ENCODE measurements at regions not wholly inside any gene's neighbourhood (a gene's known extent, or its start where the extent isn't known, plus 50 kb on each side); places are given as distances from the start of the nearest gene placed in this dataset.

- TF ChIP-seq EZH2phosphoT487 (IDR thresholded peaks at IDR 0.05; ENCODE audit: insufficient read depth, low read depth): no peak
- TF ChIP-seq EZH2 (IDR thresholded peaks at IDR 0.05; ENCODE audit: insufficient read depth, poor library complexity, severe bottlenecking): no peak
- Histone ChIP-seq H3K9me2 (ENCODE audit: insufficient read depth) (no peaks in the 10 kb centered on the region), H3K27ac (no peak overlapping the region), H3F3A (ENCODE audit: insufficient read depth) (no peaks in the 10 kb centered on the region), H2AFZ (no peak overlapping the region), H3K4me1 (ENCODE audit: insufficient read depth) (no peaks in the 10 kb centered on the region), H3K9me3 (ENCODE audit: low read depth) (no peaks in the 10 kb centered on the region), H4K20me1 (ENCODE audit: insufficient read depth) (no peaks in the 10 kb centered on the region), H3K36me3 (ENCODE audit: low read depth) (no peaks in the 10 kb centered on the region), H3K9ac (no peak overlapping the region), H3K4me2 (ENCODE audit: unreplicated experiment) (no peak overlapping the region), H3K27me3 (replicated peaks; ENCODE audit: insufficient read depth) (no peaks in the 10 kb centered on the region), H3K4me3 (no peak overlapping the region), H3K79me2 (ENCODE audit: insufficient read depth) (no peaks in the 10 kb centered on the region)
- no peak for DNase-seq
- in situ Hi-C loops (cut with MboI): no loop called here
- WGBS, 2 experiments (ENCODE audit: low coverage in 1 of 2, low lambda C conversion rate in 2 of 2, missing lambda C conversion rate in 2 of 2): 37 to 43% methylated on average over 5 to 6 of the region's 6 CpGs
Measured at GRCh38 chr2:60075048-60075447, 478.4 kb downstream of the BCL11A start.

- H3K27ac ChIP-seq: no peak overlapping the region
- no peaks in the 10 kb centered on the region for H3F3A ChIP-seq (ENCODE audit: insufficient read depth)
- no peaks in the 10 kb centered on the region for H3K4me1 ChIP-seq (ENCODE audit: insufficient read depth)
- H3K4me3 ChIP-seq: no peak overlapping the region
- no peaks in the 10 kb centered on the region for H3K9me2 ChIP-seq (ENCODE audit: insufficient read depth)
- H3K27me3 ChIP-seq (replicated peaks; ENCODE audit: insufficient read depth): no peaks in the 10 kb centered on the region
- H3K9ac ChIP-seq: no peak overlapping the region
- DNase-seq: no peak
- 66 to 70% methylated on average over 12 of the region's 12 CpGs for WGBS, 2 experiments (ENCODE audit: low coverage in 1 of 2, low lambda C conversion rate in 2 of 2, missing lambda C conversion rate in 2 of 2)
- in situ Hi-C loops (cut with MboI): no loop called here
- H3K9me3 ChIP-seq (ENCODE audit: low read depth): no peaks in the 10 kb centered on the region
- TF ChIP-seq EZH2 (IDR thresholded peaks at IDR 0.05; ENCODE audit: insufficient read depth, poor library complexity, severe bottlenecking): no peak
- TF ChIP-seq EZH2phosphoT487 (IDR thresholded peaks at IDR 0.05; ENCODE audit: insufficient read depth, low read depth): no peak
- no peaks in the 10 kb centered on the region for H3K79me2 ChIP-seq (ENCODE audit: insufficient read depth)
- H2AFZ ChIP-seq: no peak overlapping the region
- no peaks in the 10 kb centered on the region for H3K36me3 ChIP-seq (ENCODE audit: low read depth)
- no peaks in the 10 kb centered on the region for H4K20me1 ChIP-seq (ENCODE audit: insufficient read depth)
- no peak overlapping the region for H3K4me2 ChIP-seq (ENCODE audit: unreplicated experiment)
Measured at GRCh38 chr2:60073201-60073600, 480.3 kb downstream of the BCL11A start.

GRCh38 chr2:60072609-60073008 lies 480.8 kb downstream of the BCL11A start:
- Histone ChIP-seq H4K20me1 (ENCODE audit: insufficient read depth) (no peaks in the 10 kb centered on the region), H3K79me2 (ENCODE audit: insufficient read depth) (no peaks in the 10 kb centered on the region), H3K36me3 (ENCODE audit: low read depth) (no peaks in the 10 kb centered on the region), H3F3A (ENCODE audit: insufficient read depth) (no peaks in the 10 kb centered on the region), H3K4me2 (ENCODE audit: unreplicated experiment) (no peak overlapping the region), H3K9me2 (ENCODE audit: insufficient read depth) (no peaks in the 10 kb centered on the region), H2AFZ (no peak overlapping the region), H3K4me3 (no peak overlapping the region), H3K4me1 (ENCODE audit: insufficient read depth) (no peaks in the 10 kb centered on the region), H3K27me3 (replicated peaks; ENCODE audit: insufficient read depth) (no peaks in the 10 kb centered on the region), H3K9me3 (ENCODE audit: low read depth) (no peaks in the 10 kb centered on the region), H3K27ac (no peak overlapping the region), H3K9ac (no peak overlapping the region)
- in situ Hi-C loops (cut with MboI): no loop called here
- 55 to 58% methylated on average over 6 of the region's 6 CpGs for WGBS, 2 experiments (ENCODE audit: low coverage in 1 of 2, low lambda C conversion rate in 2 of 2, missing lambda C conversion rate in 2 of 2)
- DNase-seq: no peak
- TF ChIP-seq EZH2phosphoT487 (IDR thresholded peaks at IDR 0.05; ENCODE audit: insufficient read depth, low read depth) (no peak), EZH2 (IDR thresholded peaks at IDR 0.05; ENCODE audit: insufficient read depth, poor library complexity, severe bottlenecking) (no peak)

GRCh38 chr2:60071490-60071831 lies 482.0 kb downstream of the BCL11A start:
- H3K9me3 ChIP-seq (ENCODE audit: low read depth): no peaks in the 10 kb centered on the region
- H3K36me3 ChIP-seq (ENCODE audit: low read depth): no peaks in the 10 kb centered on the region
- no peak overlapping the region for H3K27ac ChIP-seq
- TF ChIP-seq EZH2phosphoT487 (IDR thresholded peaks at IDR 0.05; ENCODE audit: insufficient read depth, low read depth) (no peak), EZH2 (IDR thresholded peaks at IDR 0.05; ENCODE audit: insufficient read depth, poor library complexity, severe bottlenecking) (no peak)
- no peaks in the 10 kb centered on the region for H3K79me2 ChIP-seq (ENCODE audit: insufficient read depth)
- no peaks in the 10 kb centered on the region for H3K27me3 ChIP-seq (replicated peaks; ENCODE audit: insufficient read depth)
- no peak for DNase-seq
- H3K4me3 ChIP-seq: no peak overlapping the region
- H3K4me2 ChIP-seq (ENCODE audit: unreplicated experiment): no peak overlapping the region
- H3F3A ChIP-seq (ENCODE audit: insufficient read depth): no peaks in the 10 kb centered on the region
- H4K20me1 ChIP-seq (ENCODE audit: insufficient read depth): no peaks in the 10 kb centered on the region
- no peaks in the 10 kb centered on the region for H3K9me2 ChIP-seq (ENCODE audit: insufficient read depth)
- no peaks in the 10 kb centered on the region for H3K4me1 ChIP-seq (ENCODE audit: insufficient read depth)
- in situ Hi-C loops (cut with MboI): no loop called here
- no peak overlapping the region for H2AFZ ChIP-seq
- H3K9ac ChIP-seq: no peak overlapping the region
- WGBS, 2 experiments (ENCODE audit: low coverage in 1 of 2, low lambda C conversion rate in 2 of 2, missing lambda C conversion rate in 2 of 2): 64 to 72% methylated on average over 6 of the region's 6 CpGs

Data from GM23248 (cell line).